ENCODE measurements at regions not wholly inside any gene's neighbourhood (a gene's known extent, or its start where the extent isn't known, plus 50 kb on each side); places are given as distances from the start of the nearest gene placed in this dataset.
"Not testable (repeated sequence)": the region's sequence is repeated elsewhere in the genome, so short reads cannot be mapped to it uniquely, and the experiment has no call there.

GRCh38 chr2:34806891-34807290 lies 1207.8 kb upstream of the FAM98A start:
- Histone ChIP-seq H3K4me3 (replicated peaks; ENCODE audit: insufficient read depth, low read length) (no peak overlapping the region), H3K27ac (replicated peaks) (no peak overlapping the region), H3K27me3 (ENCODE audit: insufficient read depth, poor library complexity, severe bottlenecking) (no peaks in the 10 kb centered on the region)
- TF ChIP-seq POLR2AphosphoS5 (IDR thresholded peaks at IDR 0.05; ENCODE audit: low read depth) (no peak), SPI1 (IDR thresholded peaks at IDR 0.05; ENCODE audit: borderline replicate concordance, low read depth) (no peak), GABPA (IDR thresholded peaks at IDR 0.05; ENCODE audit: low read depth) (no peak), CTCF (IDR thresholded peaks at IDR 0.05; ENCODE audit: insufficient read depth, low read length) (no peak)
- TF ChIP-seq, protein P1, sequence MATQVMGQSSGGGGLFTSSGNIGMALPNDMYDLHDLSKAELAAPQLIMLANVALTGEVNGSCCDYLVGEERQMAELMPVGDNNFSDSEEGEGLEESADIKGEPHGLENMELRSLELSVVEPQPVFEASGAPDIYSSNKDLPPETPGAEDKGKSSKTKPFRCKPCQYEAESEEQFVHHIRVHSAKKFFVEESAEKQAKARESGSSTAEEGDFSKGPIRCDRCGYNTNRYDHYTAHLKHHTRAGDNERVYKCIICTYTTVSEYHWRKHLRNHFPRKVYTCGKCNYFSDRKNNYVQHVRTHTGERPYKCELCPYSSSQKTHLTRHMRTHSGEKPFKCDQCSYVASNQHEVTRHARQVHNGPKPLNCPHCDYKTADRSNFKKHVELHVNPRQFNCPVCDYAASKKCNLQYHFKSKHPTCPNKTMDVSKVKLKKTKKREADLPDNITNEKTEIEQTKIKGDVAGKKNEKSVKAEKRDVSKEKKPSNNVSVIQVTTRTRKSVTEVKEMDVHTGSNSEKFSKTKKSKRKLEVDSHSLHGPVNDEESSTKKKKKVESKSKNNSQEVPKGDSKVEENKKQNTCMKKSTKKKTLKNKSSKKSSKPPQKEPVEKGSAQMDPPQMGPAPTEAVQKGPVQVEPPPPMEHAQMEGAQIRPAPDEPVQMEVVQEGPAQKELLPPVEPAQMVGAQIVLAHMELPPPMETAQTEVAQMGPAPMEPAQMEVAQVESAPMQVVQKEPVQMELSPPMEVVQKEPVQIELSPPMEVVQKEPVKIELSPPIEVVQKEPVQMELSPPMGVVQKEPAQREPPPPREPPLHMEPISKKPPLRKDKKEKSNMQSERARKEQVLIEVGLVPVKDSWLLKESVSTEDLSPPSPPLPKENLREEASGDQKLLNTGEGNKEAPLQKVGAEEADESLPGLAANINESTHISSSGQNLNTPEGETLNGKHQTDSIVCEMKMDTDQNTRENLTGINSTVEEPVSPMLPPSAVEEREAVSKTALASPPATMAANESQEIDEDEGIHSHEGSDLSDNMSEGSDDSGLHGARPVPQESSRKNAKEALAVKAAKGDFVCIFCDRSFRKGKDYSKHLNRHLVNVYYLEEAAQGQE (IDR thresholded peaks at IDR 0.05; ENCODE audit: insufficient replicate concordance, low read depth): no peak
- DNase-seq (ENCODE audit: low read depth in 1 of 2, low spot score in 1 of 2): no peak

- Histone ChIP-seq H3K27me3 (ENCODE audit: insufficient read depth, poor library complexity, severe bottlenecking) (no peaks in the 10 kb centered on the region), H3K27ac (replicated peaks) (no peak overlapping the region), H3K4me3 (replicated peaks; ENCODE audit: insufficient read depth, low read length) (no peak overlapping the region)
- no peak for DNase-seq (ENCODE audit: low read depth in 1 of 2, low spot score in 1 of 2)
- TF ChIP-seq SPI1 (IDR thresholded peaks at IDR 0.05; ENCODE audit: borderline replicate concordance, low read depth): no peak
- TF ChIP-seq, protein P1 (IDR thresholded peaks at IDR 0.05; ENCODE audit: insufficient replicate concordance, low read depth): no peak
- no peak for TF ChIP-seq POLR2AphosphoS5 (IDR thresholded peaks at IDR 0.05; ENCODE audit: low read depth)
- no peak for TF ChIP-seq CTCF (IDR thresholded peaks at IDR 0.05; ENCODE audit: insufficient read depth, low read length)
- TF ChIP-seq GABPA (IDR thresholded peaks at IDR 0.05; ENCODE audit: low read depth): no peak
Observed at GRCh38 chr2:34806396-34806795, 1207.3 kb upstream of the FAM98A start.

GRCh38 chr2:34799556-34799955 lies 1200.5 kb upstream of the FAM98A start:
- Histone ChIP-seq H3K27me3 (ENCODE audit: insufficient read depth, poor library complexity, severe bottlenecking) (no peaks in the 10 kb centered on the region), H3K27ac (replicated peaks) (no peak overlapping the region), H3K4me3 (replicated peaks; ENCODE audit: insufficient read depth, low read length) (no peak overlapping the region)
- TF ChIP-seq SPI1 (IDR thresholded peaks at IDR 0.05; ENCODE audit: borderline replicate concordance, low read depth) (no peak), POLR2AphosphoS5 (IDR thresholded peaks at IDR 0.05; ENCODE audit: low read depth) (no peak), GABPA (IDR thresholded peaks at IDR 0.05; ENCODE audit: low read depth) (no peak), CTCF (IDR thresholded peaks at IDR 0.05; ENCODE audit: insufficient read depth, low read length) (no peak)
- TF ChIP-seq, protein P1 (IDR thresholded peaks at IDR 0.05; ENCODE audit: insufficient replicate concordance, low read depth): no peak
- no peak for DNase-seq (ENCODE audit: low read depth in 1 of 2, low spot score in 1 of 2)

- DNase-seq (ENCODE audit: low read depth in 1 of 2, low spot score in 1 of 2); H3K27ac ChIP-seq (replicated peaks); H3K27me3 ChIP-seq (ENCODE audit: insufficient read depth, poor library complexity, severe bottlenecking); H3K4me3 ChIP-seq (replicated peaks; ENCODE audit: insufficient read depth, low read length): not testable (repeated sequence)
Observed at GRCh38 chr2:34795586-34795985, 1196.5 kb upstream of the FAM98A start.

Data from HL-60 (cell line).